ENCODE measurements at regions not wholly inside any gene's neighbourhood (a gene's known extent, or its start where the extent isn't known, plus 50 kb on each side); places are given as distances from the start of the nearest gene placed in this dataset.

GRCh38 chr14:22184157-22184829 lies 404.7 kb downstream of the DAD1 start:
- TF ChIP-seq CTCF (IDR thresholded peaks at IDR 0.05), result no peak
- no peak for TF ChIP-seq EZH2 (IDR thresholded peaks at IDR 0.05; ENCODE audit: borderline replicate concordance, insufficient read depth, low read depth, low read length, poor library complexity, severe bottlenecking)
